ENCODE measurements at regions not wholly inside any gene's neighbourhood (a gene's known extent, or its start where the extent isn't known, plus 50 kb on each side); places are given as distances from the start of the nearest gene placed in this dataset.

DNA sequence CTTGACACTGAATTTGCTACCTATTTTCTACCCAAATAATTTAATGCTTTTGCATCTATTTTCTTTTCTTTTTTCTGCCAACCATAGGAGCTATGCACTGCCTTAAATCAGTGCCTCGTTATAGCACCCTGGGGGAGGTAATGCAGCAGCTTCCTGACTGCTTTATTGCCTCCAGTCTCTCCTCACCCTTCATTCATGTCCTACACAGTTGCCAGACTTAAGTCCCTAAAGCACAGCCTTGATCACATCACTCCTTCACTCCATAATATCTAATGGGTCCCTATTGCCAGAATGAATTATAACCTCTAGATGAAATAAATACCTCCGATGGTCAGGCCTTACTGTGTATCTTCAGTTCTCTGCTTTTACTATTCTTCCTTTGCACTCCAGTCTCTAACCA is 211.2 kb upstream of the GLRA1 start (continued):
- TF ChIP-seq CHD1 (IDR thresholded peaks at IDR 0.05; ENCODE audit: low read depth, low read length) (no peak), FOXK2 (IDR thresholded peaks at IDR 0.05) (no peak), YY1 (IDR thresholded peaks at IDR 0.05; ENCODE audit: low read depth, low read length) (no peak), CBX5 (IDR thresholded peaks at IDR 0.05; ENCODE audit: low read depth) (no peak), EGR1 (IDR thresholded peaks at IDR 0.05; ENCODE audit: borderline replicate concordance in 1 of 2, low read depth in 2 of 2, low read length in 2 of 2) (no peak), JUNB (IDR thresholded peaks at IDR 0.05) (no peak), RELA (IDR thresholded peaks at IDR 0.05; ENCODE audit: borderline replicate concordance, partially characterized antibody) (no peak)
- TF ChIP-seq, protein P1, sequence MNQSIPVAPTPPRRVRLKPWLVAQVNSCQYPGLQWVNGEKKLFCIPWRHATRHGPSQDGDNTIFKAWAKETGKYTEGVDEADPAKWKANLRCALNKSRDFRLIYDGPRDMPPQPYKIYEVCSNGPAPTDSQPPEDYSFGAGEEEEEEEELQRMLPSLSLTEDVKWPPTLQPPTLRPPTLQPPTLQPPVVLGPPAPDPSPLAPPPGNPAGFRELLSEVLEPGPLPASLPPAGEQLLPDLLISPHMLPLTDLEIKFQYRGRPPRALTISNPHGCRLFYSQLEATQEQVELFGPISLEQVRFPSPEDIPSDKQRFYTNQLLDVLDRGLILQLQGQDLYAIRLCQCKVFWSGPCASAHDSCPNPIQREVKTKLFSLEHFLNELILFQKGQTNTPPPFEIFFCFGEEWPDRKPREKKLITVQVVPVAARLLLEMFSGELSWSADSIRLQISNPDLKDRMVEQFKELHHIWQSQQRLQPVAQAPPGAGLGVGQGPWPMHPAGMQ (IDR thresholded peaks at IDR 0.05; ENCODE audit: borderline replicate concordance) = no peak

DNA sequence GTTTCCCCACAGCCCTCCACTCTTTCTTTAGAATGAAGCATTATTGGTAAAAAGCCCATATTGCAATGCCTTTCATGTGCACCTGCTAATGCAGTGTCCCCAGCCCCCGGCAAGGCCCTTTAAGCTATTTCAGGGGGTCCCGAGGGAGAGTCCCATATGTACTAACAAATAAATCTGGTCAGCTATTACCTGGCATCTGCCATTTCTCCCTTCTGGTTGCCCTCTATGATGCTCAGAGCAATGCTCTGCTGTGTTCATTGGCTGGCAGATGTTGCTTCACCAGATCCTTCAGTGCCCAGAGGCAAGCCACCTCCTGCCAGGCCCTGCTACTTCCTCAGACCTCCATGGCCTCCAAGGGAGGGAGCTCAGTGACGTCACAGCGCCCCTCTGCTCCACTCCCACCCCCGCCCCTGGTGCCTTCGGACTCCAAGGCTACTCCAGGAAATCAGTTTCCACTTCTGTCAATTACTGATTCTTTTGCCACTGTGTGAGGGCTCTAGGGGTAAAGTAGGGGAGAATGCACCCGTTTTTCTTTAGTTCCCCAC is 201.1 kb upstream of the GLRA1 start:
- FAIRE-seq (no peak), DNase-seq (ENCODE audit: low read depth, low spot score) (no peak), ATAC-seq (no peak)
- no peaks in the 10 kb centered on the region for H4K20me1 ChIP-seq (ENCODE audit: control insufficient read depth, insufficient read depth)
- no peaks in the 10 kb centered on the region; a peak in 1 of 4 replicates for H3K27me3 ChIP-seq (replicated peaks in 1 of 2; ENCODE audit: control insufficient read depth in 2 of 2, insufficient read depth in 2 of 2, low read length in 1 of 2)
- H3K4me3 ChIP-seq = no peak overlapping the region
- no peaks in the 10 kb centered on the region for H3K9me3 ChIP-seq (replicated peaks; ENCODE audit: control insufficient read depth, insufficient read depth, low read length)
- ChIA-PET POLR2A (no interaction called here), SMC1A (ENCODE audit: uncharacterized antibody, unreplicated experiment) (interaction anchor here (2.6 kb wide), 1 partner anchor 300 kb away, joined by 5 read pairs; no protein-coding TSS in a partner anchor), RAD21 (ENCODE audit: unreplicated experiment) (no interaction called here), CTCF (no interaction called here)
- intact Hi-C loops (cut with micrococcal nuclease; ENCODE audit: unreplicated experiment) (no loop called here), in situ Hi-C loops (cut with MboI) (no loop called here)
- H3K4me1 ChIP-seq (ENCODE audit: control insufficient read depth, insufficient read depth, low read length) = no peaks in the 10 kb centered on the region
- H2AFZ ChIP-seq (ENCODE audit: control insufficient read depth, low read depth, low read length) = no peak overlapping the region
- H3K79me2 ChIP-seq (ENCODE audit: control insufficient read depth, insufficient read depth, low read length) = no peaks in the 10 kb centered on the region
- no peaks in the 10 kb centered on the region for H3K36me3 ChIP-seq (ENCODE audit: control insufficient read depth in 2 of 2, insufficient read depth in 2 of 2, low read length in 1 of 2)
- 9% methylated on average over 7 of the region's 7 CpGs for WGBS (ENCODE audit: insufficient coverage, insufficient replicate concordance, low lambda C conversion rate, missing lambda C conversion rate)
- H3K27ac ChIP-seq (ENCODE audit: control insufficient read depth, insufficient read depth) = no peak overlapping the region
- no peak overlapping the region for H3K9ac ChIP-seq (ENCODE audit: control insufficient read depth, insufficient read depth, low read length)
- no TSS peak for BruUV-seq (replicated peaks)
- no peak overlapping the region for H3K4me2 ChIP-seq (ENCODE audit: control insufficient read depth, insufficient read depth)
- TF ChIP-seq PAX8 (IDR thresholded peaks at IDR 0.05) (no peak), GATAD2B (conservative IDR thresholded peaks at IDR 0.05; ENCODE audit: low read depth) (no peak), CHD2 (IDR thresholded peaks at IDR 0.05; ENCODE audit: borderline replicate concordance, low read depth, low read length) (no peak), KLF5 (IDR thresholded peaks at IDR 0.05; ENCODE audit: partially characterized antibody) (no peak), RBBP5 (conservative IDR thresholded peaks at IDR 0.05) (no peak), CEBPB (IDR thresholded peaks at IDR 0.05; ENCODE audit: borderline replicate concordance in 1 of 2, low read depth in 2 of 2, low read length in 2 of 2) (no peak), BRCA1 (IDR thresholded peaks at IDR 0.05; ENCODE audit: low read depth, low read length) (no peak)
- TF ChIP-seq, protein P2, sequence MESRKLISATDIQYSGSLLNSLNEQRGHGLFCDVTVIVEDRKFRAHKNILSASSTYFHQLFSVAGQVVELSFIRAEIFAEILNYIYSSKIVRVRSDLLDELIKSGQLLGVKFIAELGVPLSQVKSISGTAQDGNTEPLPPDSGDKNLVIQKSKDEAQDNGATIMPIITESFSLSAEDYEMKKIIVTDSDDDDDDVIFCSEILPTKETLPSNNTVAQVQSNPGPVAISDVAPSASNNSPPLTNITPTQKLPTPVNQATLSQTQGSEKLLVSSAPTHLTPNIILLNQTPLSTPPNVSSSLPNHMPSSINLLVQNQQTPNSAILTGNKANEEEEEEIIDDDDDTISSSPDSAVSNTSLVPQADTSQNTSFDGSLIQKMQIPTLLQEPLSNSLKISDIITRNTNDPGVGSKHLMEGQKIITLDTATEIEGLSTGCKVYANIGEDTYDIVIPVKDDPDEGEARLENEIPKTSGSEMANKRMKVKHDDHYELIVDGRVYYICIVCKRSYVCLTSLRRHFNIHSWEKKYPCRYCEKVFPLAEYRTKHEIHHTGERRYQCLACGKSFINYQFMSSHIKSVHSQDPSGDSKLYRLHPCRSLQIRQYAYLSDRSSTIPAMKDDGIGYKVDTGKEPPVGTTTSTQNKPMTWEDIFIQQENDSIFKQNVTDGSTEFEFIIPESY (IDR thresholded peaks at IDR 0.05) = no peak
- TF ChIP-seq, protein P3, sequence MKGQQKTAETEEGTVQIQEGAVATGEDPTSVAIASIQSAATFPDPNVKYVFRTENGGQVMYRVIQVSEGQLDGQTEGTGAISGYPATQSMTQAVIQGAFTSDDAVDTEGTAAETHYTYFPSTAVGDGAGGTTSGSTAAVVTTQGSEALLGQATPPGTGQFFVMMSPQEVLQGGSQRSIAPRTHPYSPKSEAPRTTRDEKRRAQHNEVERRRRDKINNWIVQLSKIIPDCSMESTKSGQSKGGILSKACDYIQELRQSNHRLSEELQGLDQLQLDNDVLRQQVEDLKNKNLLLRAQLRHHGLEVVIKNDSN (IDR thresholded peaks at IDR 0.05; ENCODE audit: borderline replicate concordance, extremely low read length, insufficient read depth, low read depth, low read length) = no peak
- TF ChIP-seq, protein P4, sequence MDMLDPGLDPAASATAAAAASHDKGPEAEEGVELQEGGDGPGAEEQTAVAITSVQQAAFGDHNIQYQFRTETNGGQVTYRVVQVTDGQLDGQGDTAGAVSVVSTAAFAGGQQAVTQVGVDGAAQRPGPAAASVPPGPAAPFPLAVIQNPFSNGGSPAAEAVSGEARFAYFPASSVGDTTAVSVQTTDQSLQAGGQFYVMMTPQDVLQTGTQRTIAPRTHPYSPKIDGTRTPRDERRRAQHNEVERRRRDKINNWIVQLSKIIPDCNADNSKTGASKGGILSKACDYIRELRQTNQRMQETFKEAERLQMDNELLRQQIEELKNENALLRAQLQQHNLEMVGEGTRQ (IDR thresholded peaks at IDR 0.05; ENCODE audit: borderline replicate concordance, low read depth, low read length) = no peak
- TF ChIP-seq, protein P5, sequence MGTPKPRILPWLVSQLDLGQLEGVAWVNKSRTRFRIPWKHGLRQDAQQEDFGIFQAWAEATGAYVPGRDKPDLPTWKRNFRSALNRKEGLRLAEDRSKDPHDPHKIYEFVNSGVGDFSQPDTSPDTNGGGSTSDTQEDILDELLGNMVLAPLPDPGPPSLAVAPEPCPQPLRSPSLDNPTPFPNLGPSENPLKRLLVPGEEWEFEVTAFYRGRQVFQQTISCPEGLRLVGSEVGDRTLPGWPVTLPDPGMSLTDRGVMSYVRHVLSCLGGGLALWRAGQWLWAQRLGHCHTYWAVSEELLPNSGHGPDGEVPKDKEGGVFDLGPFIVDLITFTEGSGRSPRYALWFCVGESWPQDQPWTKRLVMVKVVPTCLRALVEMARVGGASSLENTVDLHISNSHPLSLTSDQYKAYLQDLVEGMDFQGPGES (IDR thresholded peaks at IDR 0.05) = no peak
